ENCODE measurements at regions not wholly inside any gene's neighbourhood (a gene's known extent, or its start where the extent isn't known, plus 50 kb on each side); places are given as distances from the start of the nearest gene placed in this dataset.

DNA sequence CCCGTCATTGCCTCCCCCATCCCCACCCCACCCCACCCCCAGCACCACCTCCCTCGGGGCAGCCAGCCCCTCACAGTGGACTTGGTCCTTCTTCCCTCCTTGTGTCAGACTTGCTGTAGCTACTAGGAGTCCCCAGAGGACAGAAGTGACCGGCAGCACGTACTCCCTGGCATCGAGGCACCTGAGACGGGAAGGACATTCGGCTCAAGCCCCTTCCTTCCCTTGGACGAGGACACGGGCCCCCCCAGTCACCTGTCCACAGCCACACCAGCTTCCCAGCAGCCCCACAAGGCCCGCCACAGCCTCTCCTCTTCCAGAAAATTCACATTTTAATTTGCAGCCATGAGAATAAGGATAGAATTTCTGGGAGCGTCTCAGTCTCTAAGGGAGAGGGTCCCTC, 267.8 kb upstream of the SHH start:
- ATAC-seq (no peak), DNase-seq (no peak)
- Mint-ChIP-seq H3K9me3 (no peaks in the 10 kb centered on the region), H3K36me3 (no peaks in the 10 kb centered on the region), H3K4me3 (no peak overlapping the region), H3K4me1 (no peaks in the 10 kb centered on the region), H3K27ac (no peak overlapping the region), H3K27me3 (ENCODE audit: low read depth in 2 of 2) (no peaks in the 10 kb centered on the region)
- H3K27ac ChIP-seq (ENCODE audit: low read length): no peak overlapping the region
- no peaks in the 10 kb centered on the region for H3K36me3 ChIP-seq (ENCODE audit: control insufficient read depth, insufficient read depth, low read length)
- WGBS (ENCODE audit: insufficient coverage): 85% methylated on average over 10 of the region's 11 CpGs
- intact Hi-C loops (cut with micrococcal nuclease): no loop called here
- no peak overlapping the region for H3K4me3 ChIP-seq (ENCODE audit: low read length)
- no peaks in the 10 kb centered on the region for H3K9me3 ChIP-seq (ENCODE audit: control insufficient read depth, insufficient read depth, low read length)
- TF ChIP-seq, protein P1, sequence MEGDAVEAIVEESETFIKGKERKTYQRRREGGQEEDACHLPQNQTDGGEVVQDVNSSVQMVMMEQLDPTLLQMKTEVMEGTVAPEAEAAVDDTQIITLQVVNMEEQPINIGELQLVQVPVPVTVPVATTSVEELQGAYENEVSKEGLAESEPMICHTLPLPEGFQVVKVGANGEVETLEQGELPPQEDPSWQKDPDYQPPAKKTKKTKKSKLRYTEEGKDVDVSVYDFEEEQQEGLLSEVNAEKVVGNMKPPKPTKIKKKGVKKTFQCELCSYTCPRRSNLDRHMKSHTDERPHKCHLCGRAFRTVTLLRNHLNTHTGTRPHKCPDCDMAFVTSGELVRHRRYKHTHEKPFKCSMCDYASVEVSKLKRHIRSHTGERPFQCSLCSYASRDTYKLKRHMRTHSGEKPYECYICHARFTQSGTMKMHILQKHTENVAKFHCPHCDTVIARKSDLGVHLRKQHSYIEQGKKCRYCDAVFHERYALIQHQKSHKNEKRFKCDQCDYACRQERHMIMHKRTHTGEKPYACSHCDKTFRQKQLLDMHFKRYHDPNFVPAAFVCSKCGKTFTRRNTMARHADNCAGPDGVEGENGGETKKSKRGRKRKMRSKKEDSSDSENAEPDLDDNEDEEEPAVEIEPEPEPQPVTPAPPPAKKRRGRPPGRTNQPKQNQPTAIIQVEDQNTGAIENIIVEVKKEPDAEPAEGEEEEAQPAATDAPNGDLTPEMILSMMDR (IDR thresholded peaks at IDR 0.05): no peak
- H3K4me1 ChIP-seq (ENCODE audit: control insufficient read depth, insufficient read depth, low read length): no peaks in the 10 kb centered on the region
- no peaks in the 10 kb centered on the region for H3K27me3 ChIP-seq (ENCODE audit: control insufficient read depth, insufficient read depth, low read length)

DNA sequence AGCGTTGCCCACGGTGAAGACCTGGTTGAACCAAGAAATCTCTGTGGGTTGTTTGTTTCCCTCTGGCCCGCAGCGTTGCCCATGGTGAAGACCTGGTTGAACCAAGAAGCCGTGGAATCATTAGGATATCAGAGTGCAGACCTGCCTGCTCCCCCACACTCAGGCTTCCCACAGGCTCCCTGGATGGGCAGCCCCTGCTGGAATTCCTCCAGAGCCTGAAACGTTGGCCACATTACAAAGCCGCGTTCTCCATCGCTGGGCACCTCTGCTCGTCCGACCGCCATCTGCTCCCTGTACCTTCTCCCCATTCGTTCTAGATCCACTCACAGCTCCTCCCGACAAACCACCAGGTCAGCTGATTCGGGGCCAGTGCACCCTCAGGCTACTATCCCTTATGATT, 266.9 kb upstream of the SHH start:
- H3K4me1 Mint-ChIP-seq: no peaks in the 10 kb centered on the region
- H3K4me3 Mint-ChIP-seq: no peak overlapping the region
- no peaks in the 10 kb centered on the region for H3K9me3 Mint-ChIP-seq
- H3K36me3 Mint-ChIP-seq: no peaks in the 10 kb centered on the region
- ATAC-seq (no peak), DNase-seq (no peak)
- H3K4me3 ChIP-seq (ENCODE audit: low read length): no peak overlapping the region
- H3K9me3 ChIP-seq (ENCODE audit: control insufficient read depth, insufficient read depth, low read length): no peaks in the 10 kb centered on the region
- no peaks in the 10 kb centered on the region for H3K36me3 ChIP-seq (ENCODE audit: control insufficient read depth, insufficient read depth, low read length)
- H3K4me1 ChIP-seq (ENCODE audit: control insufficient read depth, insufficient read depth, low read length): no peaks in the 10 kb centered on the region
- no peak overlapping the region for H3K27ac ChIP-seq (ENCODE audit: low read length)
- intact Hi-C loops (cut with micrococcal nuclease): no loop called here
- no peaks in the 10 kb centered on the region for H3K27me3 ChIP-seq (ENCODE audit: control insufficient read depth, insufficient read depth, low read length)
- no peaks in the 10 kb centered on the region for H3K27me3 Mint-ChIP-seq (ENCODE audit: low read depth in 2 of 2)
- TF ChIP-seq, protein P1 (IDR thresholded peaks at IDR 0.05): no peak
- WGBS (ENCODE audit: insufficient coverage): 85% methylated on average over 15 of the region's 15 CpGs
- no peak overlapping the region for H3K27ac Mint-ChIP-seq

DNA sequence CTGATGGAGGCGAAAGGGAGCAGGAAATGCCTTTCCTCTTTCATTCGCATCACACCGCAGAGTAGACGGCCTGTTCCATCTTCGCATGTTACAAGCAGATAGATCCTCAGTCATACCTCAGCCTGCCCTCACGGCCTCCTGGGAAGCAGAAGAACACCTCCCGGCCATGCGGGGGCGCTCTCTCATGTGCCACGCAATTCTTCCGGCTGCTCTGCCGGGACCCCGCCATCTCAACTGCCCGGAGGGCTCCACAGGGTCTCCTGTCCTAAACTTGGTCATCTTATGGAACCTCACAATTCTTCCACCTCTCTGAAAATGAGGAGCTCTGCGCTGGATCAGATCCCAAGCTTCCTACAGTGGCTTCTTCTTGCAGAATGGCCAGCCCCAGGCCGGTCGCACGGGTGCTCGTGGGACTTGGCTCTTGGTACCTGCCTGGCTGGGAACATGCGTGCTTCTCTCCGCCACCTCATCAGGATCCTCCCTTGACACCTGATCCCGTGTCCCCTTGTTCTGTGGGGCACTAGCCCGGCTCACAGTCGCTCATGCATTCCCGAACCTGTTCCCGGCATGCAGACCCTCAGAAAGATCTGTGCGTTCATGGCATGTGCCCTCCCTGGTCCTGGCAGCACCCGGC, 262.8 kb upstream of the SHH start:
- no peak overlapping the region for H3K4me3 ChIP-seq (ENCODE audit: low read length)
- no peak overlapping the region for H3K27ac ChIP-seq (ENCODE audit: low read length)
- Mint-ChIP-seq H3K27me3 (ENCODE audit: low read depth in 2 of 2) (no peaks in the 10 kb centered on the region), H3K9me3 (no peaks in the 10 kb centered on the region), H3K27ac (no peak overlapping the region), H3K4me1 (no peaks in the 10 kb centered on the region), H3K4me3 (no peak overlapping the region), H3K36me3 (no peaks in the 10 kb centered on the region)
- no peaks in the 10 kb centered on the region for H3K9me3 ChIP-seq (ENCODE audit: control insufficient read depth, insufficient read depth, low read length)
- H3K4me1 ChIP-seq (ENCODE audit: control insufficient read depth, insufficient read depth, low read length): no peaks in the 10 kb centered on the region
- ATAC-seq (no peak), DNase-seq (no peak)
- intact Hi-C loops (cut with micrococcal nuclease): no loop called here
- TF ChIP-seq, protein P1 (IDR thresholded peaks at IDR 0.05): no peak
- H3K36me3 ChIP-seq (ENCODE audit: control insufficient read depth, insufficient read depth, low read length): no peaks in the 10 kb centered on the region
- 91% methylated on average over 28 of the region's 28 CpGs for WGBS (ENCODE audit: insufficient coverage)
- H3K27me3 ChIP-seq (ENCODE audit: control insufficient read depth, insufficient read depth, low read length): no peaks in the 10 kb centered on the region

DNA sequence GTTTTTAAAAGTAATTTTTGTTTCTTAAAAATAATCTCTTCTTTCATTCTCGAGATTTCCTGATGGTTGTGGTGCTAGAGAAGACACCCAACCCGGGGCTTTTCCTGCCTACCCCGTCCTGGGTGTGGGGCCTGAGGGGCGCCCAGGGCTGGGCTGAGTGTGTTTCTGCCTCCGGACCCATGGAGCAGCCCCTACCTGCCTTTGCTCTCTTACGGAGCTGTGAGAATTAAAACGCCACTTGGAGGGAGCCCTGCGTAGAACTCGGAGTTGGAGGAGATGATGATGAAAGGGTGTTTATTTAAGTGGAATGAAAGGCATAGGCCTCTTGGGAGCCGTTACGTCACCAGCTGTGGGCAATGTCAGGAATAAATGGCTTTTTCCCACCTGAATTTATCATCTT, 261.8 kb upstream of the SHH start:
- Mint-ChIP-seq H3K4me3 (no peak overlapping the region), H3K36me3 (no peaks in the 10 kb centered on the region)

More for the DNA sequence above, 261.8 kb upstream of the SHH start:
- Mint-ChIP-seq H3K27ac (no peak overlapping the region), H3K27me3 (ENCODE audit: low read depth in 2 of 2) (no peaks in the 10 kb centered on the region), H3K9me3 (no peaks in the 10 kb centered on the region), H3K4me1 (no peaks in the 10 kb centered on the region)
- no peaks in the 10 kb centered on the region for H3K36me3 ChIP-seq (ENCODE audit: control insufficient read depth, insufficient read depth, low read length)
- H3K27ac ChIP-seq (ENCODE audit: low read length): no peak overlapping the region
- no peak for DNase-seq
- intact Hi-C loops (cut with micrococcal nuclease): no loop called here
- H3K4me3 ChIP-seq (ENCODE audit: low read length): no peak overlapping the region
- no peaks in the 10 kb centered on the region for H3K9me3 ChIP-seq (ENCODE audit: control insufficient read depth, insufficient read depth, low read length)
- ATAC-seq: no peak
- H3K27me3 ChIP-seq (ENCODE audit: control insufficient read depth, insufficient read depth, low read length): no peaks in the 10 kb centered on the region
- TF ChIP-seq, protein P1 (IDR thresholded peaks at IDR 0.05): no peak
- H3K4me1 ChIP-seq (ENCODE audit: control insufficient read depth, insufficient read depth, low read length): no peaks in the 10 kb centered on the region
- WGBS (ENCODE audit: insufficient coverage): 67% methylated on average over 11 of the region's 11 CpGs

Data from natural killer cell (primary cell).